AG09309 (cell line): ENCODE measurements at regions not wholly inside any gene's neighbourhood (a gene's known extent, or its start where the extent isn't known, plus 50 kb on each side); places are given as distances from the start of the nearest gene placed in this dataset.

ENCODE experiments used
- DNase-seq: peaks from one replicate; pipeline ENCODE4 v3.0.0-alpha.2; 2010; ENCODE audit warnings: low read depth
- H3K4me3 ChIP-seq: 2 replicates; pipeline ENCODE4 v1.5.1; 2011; ENCODE audit warnings: mild to moderate bottlenecking, low read depth, low read length, moderate library complexity; ENCODE audit not compliant: control insufficient read depth
- TF ChIP-seq, protein P1 (sequence below): IDR thresholded peaks from 2 replicates; pipeline ENCODE4 v1.5.1; 2011; ENCODE audit warnings: mild to moderate bottlenecking, low read depth, low read length, inconsistent platforms; ENCODE audit not compliant: insufficient read depth, control insufficient read depth; ENCODE audit errors: missing control alignments

DNA sequence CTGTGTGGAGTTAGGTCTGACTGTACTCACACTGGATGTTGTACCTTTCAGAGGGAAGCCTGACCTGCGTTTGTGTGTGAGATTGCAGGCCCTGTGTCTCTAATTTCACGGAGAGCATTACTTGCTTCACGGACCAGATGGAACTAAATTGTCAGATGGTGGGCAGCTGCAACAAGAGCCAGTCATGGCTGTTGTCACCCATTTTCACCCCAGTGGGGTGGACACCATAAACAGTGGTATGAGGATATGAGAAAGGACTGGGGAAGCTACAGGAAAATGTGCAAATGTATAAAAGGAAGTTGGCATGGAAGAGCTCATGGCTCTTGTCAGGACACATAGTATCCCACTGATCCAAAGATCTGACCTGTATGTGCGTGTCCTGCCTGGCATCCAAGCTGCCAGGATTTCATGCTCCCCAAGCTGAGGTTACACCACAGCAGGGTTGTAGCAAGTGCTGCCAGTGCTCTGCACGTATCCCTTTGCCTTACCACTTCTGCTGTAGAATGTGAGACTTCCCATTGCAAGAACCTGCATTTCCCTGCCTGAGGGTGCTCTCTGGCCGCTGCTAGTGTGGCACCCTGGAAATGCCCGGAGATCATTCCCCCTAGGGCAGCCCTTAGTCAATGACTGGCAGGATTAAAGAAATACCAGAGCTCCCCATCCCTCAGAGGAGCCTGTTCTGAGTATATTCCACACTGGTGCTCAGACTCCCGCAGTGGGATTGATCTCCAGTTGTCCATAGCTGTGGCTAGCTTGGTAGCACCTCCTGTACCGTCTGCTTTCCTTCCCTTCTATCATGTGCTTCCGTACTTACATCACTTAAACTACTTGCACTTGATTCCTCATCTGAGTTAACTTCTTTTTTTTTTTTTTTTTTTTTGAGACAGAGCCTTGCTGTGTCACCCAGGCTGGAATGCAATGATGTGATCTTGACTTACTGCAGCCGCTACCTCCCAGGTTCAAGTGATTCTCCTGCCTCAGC is 70.4 kb upstream of the TANC2 start:
- TF ChIP-seq, protein P1, sequence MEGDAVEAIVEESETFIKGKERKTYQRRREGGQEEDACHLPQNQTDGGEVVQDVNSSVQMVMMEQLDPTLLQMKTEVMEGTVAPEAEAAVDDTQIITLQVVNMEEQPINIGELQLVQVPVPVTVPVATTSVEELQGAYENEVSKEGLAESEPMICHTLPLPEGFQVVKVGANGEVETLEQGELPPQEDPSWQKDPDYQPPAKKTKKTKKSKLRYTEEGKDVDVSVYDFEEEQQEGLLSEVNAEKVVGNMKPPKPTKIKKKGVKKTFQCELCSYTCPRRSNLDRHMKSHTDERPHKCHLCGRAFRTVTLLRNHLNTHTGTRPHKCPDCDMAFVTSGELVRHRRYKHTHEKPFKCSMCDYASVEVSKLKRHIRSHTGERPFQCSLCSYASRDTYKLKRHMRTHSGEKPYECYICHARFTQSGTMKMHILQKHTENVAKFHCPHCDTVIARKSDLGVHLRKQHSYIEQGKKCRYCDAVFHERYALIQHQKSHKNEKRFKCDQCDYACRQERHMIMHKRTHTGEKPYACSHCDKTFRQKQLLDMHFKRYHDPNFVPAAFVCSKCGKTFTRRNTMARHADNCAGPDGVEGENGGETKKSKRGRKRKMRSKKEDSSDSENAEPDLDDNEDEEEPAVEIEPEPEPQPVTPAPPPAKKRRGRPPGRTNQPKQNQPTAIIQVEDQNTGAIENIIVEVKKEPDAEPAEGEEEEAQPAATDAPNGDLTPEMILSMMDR, result no peak
- H3K4me3 ChIP-seq, result no peak overlapping the region
- no peak for DNase-seq

GRCh38 chr17:62892870-62893338 is 73.1 kb upstream of the TANC2 start:
- TF ChIP-seq, protein P1, result no peak
- no peak overlapping the region for H3K4me3 ChIP-seq
- DNase-seq, result peak; percentile 40

DNA sequence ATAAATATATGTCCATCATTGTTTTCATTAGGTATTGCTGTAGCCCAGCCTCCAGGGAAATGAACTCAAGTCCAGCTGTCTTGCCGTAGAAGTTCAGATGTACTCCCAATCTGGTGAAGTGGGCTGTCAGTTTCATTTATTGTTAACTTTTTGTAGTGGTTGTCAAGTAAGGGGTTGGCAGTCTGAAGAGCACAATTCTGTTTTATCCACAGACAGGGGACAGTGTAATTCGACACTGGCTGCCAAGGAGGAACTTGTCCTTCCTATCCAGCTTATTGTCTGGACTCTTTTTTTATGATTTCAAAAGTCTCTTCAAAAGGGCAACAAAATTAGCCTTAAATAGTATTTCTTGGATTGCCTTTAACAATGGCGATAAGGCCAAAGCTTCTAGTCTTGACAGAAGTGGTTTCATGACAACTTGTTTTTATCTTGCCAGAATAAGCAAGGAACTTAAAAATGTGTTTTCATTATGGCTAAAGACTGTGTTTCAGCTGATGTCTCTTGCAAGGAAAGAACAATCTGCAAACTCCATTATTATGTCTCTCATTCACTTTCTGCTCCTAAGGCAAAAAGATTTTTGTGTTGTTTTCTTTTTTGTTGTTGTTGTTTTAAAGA is 73.9 kb upstream of the TANC2 start:
- TF ChIP-seq, protein P1, result no peak
- no peak overlapping the region for H3K4me3 ChIP-seq
- no peak for DNase-seq

GRCh38 chr17:62891659-62892058 is 74.4 kb upstream of the TANC2 start:
- no peak for DNase-seq
- H3K4me3 ChIP-seq, result no peak overlapping the region
- TF ChIP-seq, protein P1, result no peak

GRCh38 chr17:62888765-62889164 is 77.3 kb upstream of the TANC2 start:
- TF ChIP-seq, protein P1, result no peak
- no peak for DNase-seq
- H3K4me3 ChIP-seq, result no peak overlapping the region

DNA sequence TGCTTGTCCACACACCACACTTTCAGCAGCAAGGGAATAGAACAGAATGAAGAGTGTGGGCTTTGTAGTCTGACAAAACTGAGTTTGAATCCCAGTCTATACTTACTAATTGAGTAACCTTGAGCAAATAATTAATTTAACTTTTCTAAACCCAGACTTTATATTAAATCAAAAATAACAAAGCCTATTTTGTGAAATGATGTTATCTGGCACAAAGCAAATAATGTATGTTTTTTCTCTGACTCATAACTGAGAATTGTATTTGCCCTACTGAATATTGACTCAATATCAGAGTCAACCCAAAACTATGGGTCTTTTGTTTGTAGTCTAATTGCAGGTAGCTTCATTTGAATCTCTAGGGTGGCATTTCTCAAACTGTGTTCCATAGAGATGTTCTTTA is 77.9 kb upstream of the TANC2 start:
- TF ChIP-seq, protein P1, result no peak
- H3K4me3 ChIP-seq, result no peak overlapping the region
- no peak for DNase-seq
